Panc1 (cell line): ENCODE measurements at regions not wholly inside any gene's neighbourhood (a gene's known extent, or its start where the extent isn't known, plus 50 kb on each side); places are given as distances from the start of the nearest gene placed in this dataset.
A peak's percentile ranks its signal among the peaks of the same experiment; 100 is the strongest.

ENCODE experiments used
- ATAC-seq: fragments of 200-7000 bp; cut with Tn5 transposase; 2 replicates; pipeline ENCODE4 v1.9.1; 2020; ENCODE audit warnings: mild to moderate bottlenecking, moderate library complexity
- BruUV-seq: library from RNA; stranded (reverse); fragments of 400-500 nt; replicated peaks from 2 replicates; lab custom pipeline; 2021; lab: Mats Ljungman, UMichigan
- CTCF ChIA-PET: fragments of 300-600 bp; sonication (Branson Sonifier 250); formaldehyde crosslinking; loops from one replicate; lab custom pipeline; 2022; ENCODE audit warnings: antibody characterized with exemption; lab: Charles Lee
- POLR2A ChIA-PET: fragments of 300-600 bp; sonication (Branson Sonifier 250); formaldehyde crosslinking; loops from one replicate; lab custom pipeline; 2022; ENCODE audit warnings: antibody characterized with exemption; lab: Charles Lee
- DNase-seq: peaks from one replicate; pipeline ENCODE4 v3.0.0-alpha.2; 2010; ENCODE audit warnings: low read depth, low spot score
- H3K27ac ChIP-seq: 2 replicates; pipeline ENCODE4 v1.5.1; 2011; ENCODE audit warnings: mild to moderate bottlenecking, low read length, inconsistent platforms
- H3K27me3 ChIP-seq: fragments of 200-500 bp; sonication (Bioruptor generic); 2 replicates; pipeline ENCODE4 v1.6.0; 2014; ENCODE audit warnings: low read length, inconsistent platforms; ENCODE audit not compliant: control insufficient read depth, insufficient read depth
- H3K36me3 ChIP-seq: fragments of 200-500 bp; sonication (Bioruptor generic); 2 replicates; pipeline ENCODE4 v1.5.1; 2014; ENCODE audit warnings: inconsistent platforms, mild to moderate bottlenecking, low read length, moderate library complexity; ENCODE audit not compliant: control insufficient read depth, insufficient read depth
- H3K4me1 ChIP-seq: 2 replicates; pipeline ENCODE4 v1.5.1; 2011; ENCODE audit warnings: inconsistent platforms, mild to moderate bottlenecking, low read length, moderate library complexity; ENCODE audit not compliant: control insufficient read depth, insufficient read depth
- H3K4me3 ChIP-seq, 2 experiments: 2 replicates each; pipeline ENCODE4 v1.5.1; 2011 to 2012; ENCODE audit warnings: low read depth in 2 of 2, low read length in 2 of 2, mild to moderate bottlenecking in 2 of 2, inconsistent platforms in 1 of 2, moderate library complexity in 1 of 2
- H3K9me3 ChIP-seq: fragments of 200-500 bp; sonication (Bioruptor generic); 2 replicates; pipeline ENCODE4 v1.5.1; 2014; ENCODE audit warnings: low read depth, mild to moderate bottlenecking, inconsistent platforms, low read length, moderate library complexity; ENCODE audit not compliant: control insufficient read depth, insufficient read depth
- CTCF ChIP-seq: fragments of 450-650 bp; IDR thresholded peaks from 2 replicates; pipeline ENCODE4 v1.5.1; 2017; ENCODE audit warnings: mild to moderate bottlenecking
- POLR2AphosphoS5 ChIP-seq: IDR thresholded peaks from 2 replicates; pipeline ENCODE4 v1.6.1; 2012; ENCODE audit warnings: mild to moderate bottlenecking, low read depth, low read length, moderate library complexity
- REST ChIP-seq, 2 experiments: IDR thresholded peaks; 2 replicates each; pipeline ENCODE4 v1.6.1; 2011 to 2012; ENCODE audit warnings: low read depth in 2 of 2, control low read depth in 1 of 2, low read length in 1 of 2, mild to moderate bottlenecking in 1 of 2, moderate library complexity in 1 of 2; ENCODE audit not compliant: insufficient read depth in 1 of 2
- SIN3A ChIP-seq: IDR thresholded peaks from 2 replicates; pipeline ENCODE4 v1.6.1; 2012; ENCODE audit warnings: low read depth, mild to moderate bottlenecking, low read length, moderate library complexity, borderline replicate concordance; ENCODE audit not compliant: insufficient read depth
- TCF7L2 ChIP-seq: IDR thresholded peaks from 2 replicates; pipeline ENCODE4 v1.6.1; 2011; ENCODE audit warnings: mild to moderate bottlenecking, low read depth, low read length, inconsistent platforms
- in situ Hi-C: cut with HindIII; loops from 2 replicates; pipeline ENCODE4 v1.10.0; 2016; ENCODE audit warnings: low sequenced_read_pairs, low pct_unique_long_range_greater_than_20kb
- intact Hi-C: fragments of 100-400 bp; cut with micrococcal nuclease; formaldehyde crosslinking; loops from one replicate; pipeline ENCODE4 v1.10.0; 2022; ENCODE audit not compliant: unreplicated experiment

- BruUV-seq = no TSS peak
- Histone ChIP-seq H3K27ac (peak overlapping the region; percentile 58; the same call in 1 of the 2 replicates), H3K4me1 (peaks cover 17% of the 10 kb centered on the region), H3K4me3 (no peak overlapping the region), H3K27me3 (no peaks in the 10 kb centered on the region), H3K36me3 (no peaks in the 10 kb centered on the region), H3K9me3 (no peaks in the 10 kb centered on the region)
- ATAC-seq (peak; percentile 85), DNase-seq (peak; percentile 86)
- in situ Hi-C loops = no loop called here
- TF ChIP-seq REST (IDR thresholded peaks at IDR 0.05; ENCODE audit: insufficient read depth in 1 of 2, low read depth in 2 of 2, low read length in 1 of 2) (no peak), SIN3A (no peak), TCF7L2 (peak; percentile 43; the same call in 1 of the 2 replicates), CTCF (peak; percentile 90), POLR2AphosphoS5 (no peak)
- CTCF ChIA-PET = interaction anchor here (0.6 to 0.8 kb wide), 5 partner anchors 10 to 499 kb away, joined by 3 to 4 read pairs (median 3); partner anchors contain the start of gene CDK19
- POLR2A ChIA-PET = interaction anchor here (0.6 kb wide), 3 partner anchors 280 to 432 kb away, joined by 3 to 8 read pairs (median 3); no protein-coding TSS in a partner anchor
- intact Hi-C loops = loop anchor here (1.0 to 10.0 kb wide), 4 partner anchors 154 to 676 kb away; no protein-coding TSS in a partner anchor
Observed at GRCh38 chr6:110528101-110528929, 51.9 kb upstream of the SLC22A16 start.

GRCh38 chr6:110527516-110527915 is 51.1 kb upstream of the SLC22A16 start:
- ATAC-seq (no peak), DNase-seq (no peak)
- Histone ChIP-seq H3K4me1 (peaks cover 17% of the 10 kb centered on the region), H3K4me3 (no peak overlapping the region), H3K27ac (no peak overlapping the region), H3K36me3 (no peaks in the 10 kb centered on the region), H3K27me3 (no peaks in the 10 kb centered on the region), H3K9me3 (no peaks in the 10 kb centered on the region)
- no TSS peak for BruUV-seq
- intact Hi-C loops (loop anchor here (5.0 to 10.0 kb wide), 2 partner anchors 155 to 677 kb away; no protein-coding TSS in a partner anchor), in situ Hi-C loops (no loop called here)
- ChIA-PET CTCF (interaction anchor here (0.6 to 0.7 kb wide), 2 partner anchors 438 to 1560 kb away, joined by 8 to 18 read pairs; partner anchors contain the start of gene TUBE1), POLR2A (interaction anchor here (0.6 kb wide), 2 partner anchors 292 to 309 kb away, joined by 3 to 5 read pairs; no protein-coding TSS in a partner anchor)
- TF ChIP-seq CTCF = no peak
- TF ChIP-seq TCF7L2 = no peak
- TF ChIP-seq REST (IDR thresholded peaks at IDR 0.05; ENCODE audit: insufficient read depth in 1 of 2, low read depth in 2 of 2, low read length in 1 of 2) = no peak
- no peak for TF ChIP-seq SIN3A
- TF ChIP-seq POLR2AphosphoS5 = no peak
